NCI-H748 (cell line): ENCODE measurements at regions not wholly inside any gene's neighbourhood (a gene's known extent, or its start where the extent isn't known, plus 50 kb on each side); places are given as distances from the start of the nearest gene placed in this dataset.

ENCODE experiments used
- DNase-seq: peaks from one replicate; lab custom pipeline; 2025; ENCODE audit not compliant: unreplicated experiment; lab: John Stamatoyannopoulos, UW

DNA sequence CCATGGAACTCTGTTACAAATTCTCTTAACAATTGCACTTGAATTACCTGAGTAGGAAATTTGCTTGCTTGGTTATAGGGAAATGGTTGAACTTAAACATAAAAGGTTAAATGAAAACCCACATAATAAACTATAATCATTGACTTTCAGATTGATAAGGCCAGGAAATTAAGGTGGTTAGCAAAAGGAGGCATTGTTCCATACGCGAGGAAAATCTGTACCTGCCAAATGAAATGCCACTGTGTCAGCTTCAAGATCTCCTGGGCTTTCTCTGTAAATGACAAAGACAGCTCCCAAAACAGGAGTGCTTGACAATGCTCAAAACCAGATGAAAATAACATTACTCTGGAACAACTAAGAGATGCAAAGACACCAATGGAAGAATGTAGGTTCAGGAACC, 125.5 kb upstream of the KLF3 start:
- no peak for DNase-seq

DNA sequence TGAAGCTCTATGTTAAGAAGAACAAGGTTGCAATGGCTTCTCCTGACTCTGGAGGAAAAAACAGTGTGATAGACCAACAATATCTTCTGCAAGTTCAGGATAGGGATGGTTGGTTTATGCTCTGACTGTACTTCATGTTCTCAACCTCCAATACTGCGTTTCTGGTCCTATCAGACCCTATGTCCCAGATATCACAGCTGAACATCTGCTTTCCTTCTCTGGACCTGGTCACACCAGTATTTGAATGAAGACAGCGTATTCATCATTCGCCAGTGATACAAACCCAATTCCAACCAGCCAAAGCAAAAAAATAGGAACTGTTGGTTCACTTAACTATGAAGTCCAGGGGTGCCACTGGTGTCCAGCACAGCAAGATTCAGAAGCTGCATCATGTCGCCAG, 124.5 kb upstream of the KLF3 start:
- DNase-seq = no peak

GRCh38 chr4:38547052-38547451, 116.9 kb upstream of the KLF3 start:
- DNase-seq = no peak

DNA sequence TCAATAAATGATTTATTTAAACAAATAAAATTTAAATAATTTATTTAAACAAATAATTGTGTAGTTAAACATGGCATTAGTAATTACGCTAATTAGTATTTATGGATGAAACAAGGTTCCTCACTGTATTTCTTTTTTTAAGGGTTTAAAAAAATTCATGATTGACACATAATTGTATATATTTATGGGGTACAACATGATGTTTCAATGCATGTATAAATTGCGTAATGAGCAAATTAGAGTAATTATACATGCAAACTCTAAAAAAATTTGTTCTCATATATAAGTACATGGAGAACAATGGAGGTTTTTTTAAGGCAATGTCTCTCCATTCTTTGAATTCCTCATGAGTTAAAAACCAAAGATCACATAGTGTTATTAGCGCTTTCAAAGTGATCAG, 115.7 kb upstream of the KLF3 start:
- no peak for DNase-seq

- no peak for DNase-seq
These were observed 104.6 kb upstream of the KLF3 start for GRCh38 chr4:38559374-38559773.

DNA sequence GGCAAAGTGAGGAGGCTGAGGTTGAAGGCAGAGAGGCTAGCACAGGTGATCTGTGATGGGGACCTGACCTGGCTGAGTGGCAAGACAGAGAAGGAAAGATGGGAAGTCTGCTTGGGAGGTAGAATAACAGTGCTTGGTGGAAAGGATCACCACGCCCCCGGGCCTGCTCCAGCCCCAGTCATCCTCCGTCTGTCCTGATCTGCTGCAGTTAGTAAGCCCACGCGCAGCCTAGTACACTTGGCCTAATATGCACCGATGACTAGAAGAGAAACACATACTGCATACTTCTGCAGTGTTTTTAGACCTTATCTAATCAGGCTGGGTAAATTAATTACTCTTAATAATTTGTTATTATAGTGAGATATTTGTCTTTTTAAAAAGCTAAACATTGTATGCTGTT, 103.7 kb upstream of the KLF3 start:
- no peak for DNase-seq

DNA sequence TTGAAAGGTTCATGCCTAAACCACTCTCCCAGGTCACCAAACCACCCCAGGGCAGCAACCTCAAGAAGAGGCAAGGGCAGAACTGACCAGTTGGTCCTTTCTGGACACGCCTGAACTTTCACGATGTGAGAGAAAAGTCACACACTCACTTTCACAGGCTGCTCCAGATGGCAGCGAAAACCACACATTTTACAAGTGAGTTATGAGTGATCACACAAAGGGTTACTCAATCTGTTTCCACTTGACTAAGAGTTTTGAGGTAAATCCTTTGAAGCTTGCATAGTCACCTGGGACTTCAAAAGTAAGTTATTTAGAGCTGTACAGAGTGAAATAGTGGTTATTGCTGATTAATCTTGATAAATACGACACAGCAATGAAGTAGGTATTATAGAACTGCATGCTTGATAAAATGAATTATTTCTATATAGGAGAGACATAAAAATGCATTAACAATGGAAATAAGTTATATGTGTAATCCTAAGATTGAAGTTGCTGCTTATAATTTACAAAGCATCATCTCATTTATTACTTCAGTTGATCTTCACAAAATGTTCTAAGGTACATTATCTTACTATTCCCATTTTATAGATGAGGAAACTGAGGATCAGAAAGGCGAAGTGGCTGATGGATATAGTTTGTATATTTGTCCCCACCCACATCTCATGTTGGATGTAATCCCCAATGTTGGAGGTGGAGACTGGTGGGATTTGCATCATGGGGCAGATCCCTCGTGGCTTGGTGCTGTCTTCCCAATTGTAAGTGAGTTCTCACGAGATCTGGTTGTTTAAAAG, 103.0 kb upstream of the KLF3 start:
- DNase-seq = no peak

DNA sequence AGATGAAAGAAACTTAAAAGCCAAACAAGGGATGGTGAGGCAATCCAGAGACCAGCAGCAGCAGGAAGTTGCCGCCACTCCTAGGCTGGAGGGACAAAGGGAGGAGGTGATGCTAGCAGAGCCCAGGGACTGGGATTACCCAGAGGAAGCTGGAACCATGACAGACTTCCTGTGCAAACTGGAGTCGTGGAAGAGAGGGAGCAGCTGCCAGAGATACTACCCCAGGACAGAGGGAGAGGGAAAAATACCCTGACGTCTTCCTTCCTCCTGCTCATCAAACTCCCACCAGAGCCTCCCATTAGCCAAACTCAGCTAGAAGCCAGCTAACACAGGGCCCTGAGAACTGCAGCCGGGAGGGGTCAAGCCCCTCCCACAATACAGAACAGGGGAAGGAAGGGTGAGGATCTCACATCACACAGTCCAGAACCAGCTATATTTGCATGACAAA, 101.2 kb upstream of the KLF3 start:
- DNase-seq = peak; percentile 2

GRCh38 chr4:38563707-38564495, 100.1 kb upstream of the KLF3 start:
- DNase-seq = peak; percentile 23

DNA sequence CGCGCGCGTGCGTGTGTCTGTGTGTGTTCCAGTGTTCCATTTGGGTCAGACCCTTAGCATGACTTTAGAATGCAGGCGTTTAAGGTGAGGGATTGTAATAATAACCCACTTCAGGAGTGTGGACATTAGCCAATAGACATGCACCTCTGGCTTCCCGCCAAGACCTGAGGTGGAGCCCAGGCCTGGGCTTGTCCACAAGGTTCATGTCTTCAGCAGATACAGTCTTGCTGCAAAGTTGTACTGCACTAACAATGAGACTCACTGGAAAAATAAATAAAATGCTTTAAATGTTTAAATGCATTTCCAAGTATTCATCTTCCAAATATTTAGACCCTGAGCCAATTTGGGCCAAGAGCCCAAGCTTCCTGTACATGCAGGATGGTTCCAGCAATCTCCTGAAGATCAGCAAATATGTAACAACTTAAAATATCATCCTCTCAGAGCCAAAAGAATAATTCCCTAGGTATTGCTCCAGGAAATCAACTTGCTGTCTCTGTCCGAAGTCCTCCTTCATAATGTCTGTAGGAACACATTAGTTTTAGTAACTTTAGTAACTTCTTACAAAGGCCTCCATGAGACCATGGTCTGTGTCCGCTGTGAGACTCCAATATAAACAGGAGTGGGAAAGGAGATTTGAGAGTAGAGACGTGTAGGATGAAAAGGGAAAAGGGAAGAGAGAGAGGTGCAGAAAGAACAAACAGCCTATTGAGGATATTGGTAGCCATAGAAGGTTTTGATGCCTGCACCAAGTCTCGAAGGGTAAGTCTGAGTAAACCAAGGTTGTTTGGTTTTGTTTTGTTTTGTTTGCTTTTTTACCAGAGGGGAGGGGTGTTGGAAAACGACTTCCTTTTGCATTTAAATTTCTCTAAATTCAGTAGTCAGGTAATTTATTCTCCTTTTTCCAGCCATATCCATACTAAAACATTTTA, 98.5 kb upstream of the KLF3 start:
- DNase-seq = peak; percentile 62

- no peak for DNase-seq
These were observed 97.1 kb upstream of the KLF3 start for GRCh38 chr4:38566806-38567398.

DNA sequence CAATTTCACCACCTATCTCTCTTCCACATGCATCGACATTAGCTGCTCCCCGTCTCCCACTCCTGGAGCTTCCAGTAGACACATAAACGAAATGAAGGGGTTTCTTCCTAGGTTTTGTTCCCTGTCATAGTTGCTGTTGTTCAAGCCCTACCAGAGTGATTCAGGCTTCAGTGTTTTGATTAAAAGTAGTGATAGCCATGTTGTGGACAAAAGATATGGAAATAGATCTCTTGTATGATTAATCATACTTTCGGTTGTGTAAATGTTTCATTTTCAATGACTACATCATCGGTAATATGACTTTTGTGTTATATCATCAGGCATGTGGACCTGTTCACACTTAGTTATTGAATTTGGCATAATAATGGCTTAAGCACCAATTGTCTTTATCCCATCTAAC, 96.5 kb upstream of the KLF3 start:
- no peak for DNase-seq

GRCh38 chr4:38568768-38569167, 95.2 kb upstream of the KLF3 start:
- DNase-seq = no peak

DNA sequence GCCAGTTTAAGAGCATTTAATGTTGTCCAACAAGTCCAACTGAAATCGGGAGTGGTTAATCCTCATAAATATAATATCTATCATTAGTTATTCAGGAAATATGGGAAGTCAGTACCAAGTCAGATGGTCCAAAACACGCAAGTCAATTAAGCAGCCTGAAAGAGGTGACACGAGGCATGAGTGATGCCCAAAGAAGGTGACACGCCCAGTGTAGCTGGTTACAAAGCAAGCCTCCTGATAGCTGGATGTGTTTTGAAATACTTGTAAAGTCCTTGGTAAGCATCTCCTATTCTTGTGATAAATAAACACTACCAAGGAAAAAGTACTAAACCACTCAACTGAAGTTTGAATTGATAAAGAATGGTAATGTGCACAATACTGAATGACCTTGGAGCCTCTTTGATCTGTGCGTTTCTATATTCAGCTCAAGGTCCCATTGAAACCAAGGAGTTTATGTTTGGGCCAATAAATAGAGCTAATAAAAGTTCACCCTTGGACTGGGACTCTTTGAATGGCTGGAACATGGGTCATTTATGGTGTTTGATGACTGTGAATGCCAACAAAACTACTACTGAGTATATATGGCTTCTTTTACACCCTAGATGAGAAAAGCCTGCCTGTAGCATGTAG, 93.2 kb upstream of the KLF3 start:
- no peak for DNase-seq

DNA sequence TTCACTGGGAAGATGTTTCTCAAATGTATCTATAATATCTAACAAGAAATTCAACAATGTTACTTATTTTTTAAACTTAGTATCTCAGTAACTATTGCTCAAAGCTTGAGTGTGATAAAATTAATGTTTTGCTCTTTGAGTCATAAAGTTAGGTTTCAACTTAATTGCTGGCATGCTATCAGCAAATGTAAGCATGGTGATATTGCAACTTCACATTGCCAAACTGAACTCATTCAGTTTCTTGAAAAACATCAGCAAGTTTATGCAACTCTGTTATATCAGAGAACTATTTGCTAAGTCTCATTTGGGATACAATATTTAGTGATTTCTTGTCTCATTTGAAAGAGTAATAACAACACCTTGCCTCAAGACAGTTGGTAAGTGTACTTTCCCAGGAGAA, 91.2 kb upstream of the KLF3 start:
- no peak for DNase-seq

- no peak for DNase-seq
These were observed 89.3 kb upstream of the KLF3 start for GRCh38 chr4:38574559-38575333.

DNA sequence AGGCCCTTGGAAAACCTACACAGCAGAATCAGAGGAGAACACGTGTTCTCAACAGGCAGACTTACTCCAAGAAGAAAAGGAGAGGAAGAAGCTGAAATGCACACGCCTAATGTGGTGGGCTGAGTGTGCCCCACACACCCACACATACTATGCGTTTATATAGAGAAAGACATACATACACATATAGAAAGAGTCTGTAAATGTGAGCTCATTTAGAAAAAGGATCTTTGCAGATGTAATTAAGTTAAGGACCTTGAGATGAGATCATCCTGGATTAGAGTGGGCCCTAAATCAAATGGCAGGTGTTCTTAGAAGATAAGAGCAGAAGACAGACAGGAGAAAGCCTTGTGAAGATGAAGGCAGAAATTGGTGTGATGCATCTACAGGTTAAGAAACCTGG, 87.2 kb upstream of the KLF3 start:
- DNase-seq = no peak

DNA sequence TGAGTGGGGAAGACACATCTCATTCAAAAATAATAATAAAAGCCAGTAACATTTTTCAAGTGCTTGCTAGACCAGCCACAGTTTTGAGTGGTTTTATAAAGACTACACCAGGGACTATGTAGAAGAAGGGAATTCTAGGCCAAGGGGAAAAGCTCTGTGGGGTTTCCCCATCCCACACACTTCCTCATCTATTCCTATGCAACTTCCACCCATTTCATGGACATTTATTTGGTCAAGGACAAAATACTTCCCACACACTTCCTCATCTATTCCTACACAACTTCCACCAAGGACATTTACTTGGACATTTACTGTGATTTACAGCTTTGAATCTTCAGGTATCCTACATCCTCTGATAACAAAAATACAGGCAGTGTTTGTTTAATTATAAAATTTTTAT, 86.5 kb upstream of the KLF3 start:
- no peak for DNase-seq

- DNase-seq = peak; percentile 25
These were observed 82.4 kb upstream of the KLF3 start for GRCh38 chr4:38581426-38582106.
